Type B pancreatic cell (in vitro differentiated cells): ENCODE measurements at regions not wholly inside any gene's neighbourhood (a gene's known extent, or its start where the extent isn't known, plus 50 kb on each side); places are given as distances from the start of the nearest gene placed in this dataset.

Source experiments
- DNase-seq: peaks from one replicate; pipeline ENCODE4 v3.0.0; 2021; ENCODE audit warnings: mixed read lengths; ENCODE audit not compliant: unreplicated experiment; ENCODE audit errors: extremely low spot score
- H3K27ac Mint-ChIP-seq: 2 replicates; pipeline ENCODE4 v1.8.0; 2021; ENCODE audit warnings: mild to moderate bottlenecking, mixed read lengths
- H3K27me3 Mint-ChIP-seq: 2 replicates; pipeline ENCODE4 v1.8.0; 2021; ENCODE audit warnings: mixed read lengths
- H3K36me3 Mint-ChIP-seq: 2 replicates; pipeline ENCODE4 v1.8.0; 2021; ENCODE audit warnings: mixed read lengths
- H3K4me1 Mint-ChIP-seq: one replicate; pipeline ENCODE4 v1.8.0; 2021; ENCODE audit warnings: mixed read lengths; ENCODE audit not compliant: unreplicated experiment
- H3K4me3 Mint-ChIP-seq: 2 replicates; pipeline ENCODE4 v1.8.0; 2021; ENCODE audit warnings: mild to moderate bottlenecking, mixed read lengths
- H3K9me3 Mint-ChIP-seq: 2 replicates; pipeline ENCODE4 v1.8.0; 2021; ENCODE audit warnings: mixed read lengths
- CTCF ChIP-seq: fragments of 200-600 bp; sonication (generic); conservative IDR thresholded peaks from 2 replicates; pipeline ENCODE4 v1.5.0; 2021; ENCODE audit warnings: antibody characterized with exemption, mild to moderate bottlenecking

GRCh38 chr17:65453204-65453931, 108.1 kb downstream of the AXIN2 start:
- Mint-ChIP-seq H3K4me1 (peaks cover 7% of the 10 kb centered on the region), H3K27ac (no peak overlapping the region), H3K36me3 (no peaks in the 10 kb centered on the region), H3K27me3 (peaks cover under 1% of the 10 kb centered on the region), H3K9me3 (peaks cover 13% of the 10 kb centered on the region), H3K4me3 (no peak overlapping the region)
- TF ChIP-seq CTCF = no peak
- no peak for DNase-seq

GRCh38 chr17:65449495-65449894, 112.0 kb downstream of the AXIN2 start:
- Mint-ChIP-seq H3K36me3 (no peaks in the 10 kb centered on the region), H3K9me3 (peaks cover 13% of the 10 kb centered on the region), H3K27me3 (no peaks in the 10 kb centered on the region), H3K4me1 (no peaks in the 10 kb centered on the region), H3K27ac (no peak overlapping the region), H3K4me3 (no peak overlapping the region)
- no peak for DNase-seq
- TF ChIP-seq CTCF = no peak

- TF ChIP-seq CTCF = no peak
- Mint-ChIP-seq H3K27ac (no peak overlapping the region), H3K4me3 (no peak overlapping the region), H3K9me3 (peaks cover 13% of the 10 kb centered on the region), H3K36me3 (no peaks in the 10 kb centered on the region), H3K4me1 (peaks cover 8% of the 10 kb centered on the region), H3K27me3 (peaks cover 3% of the 10 kb centered on the region)
- DNase-seq = no peak
Measured at GRCh38 chr17:65447823-65448222, 113.6 kb downstream of the AXIN2 start.

- no peak for DNase-seq
- peaks cover 8% of the 10 kb centered on the region for H3K4me1 Mint-ChIP-seq
- H3K27ac Mint-ChIP-seq = no peak overlapping the region
- no peak for TF ChIP-seq CTCF
- H3K27me3 Mint-ChIP-seq = peaks cover 3% of the 10 kb centered on the region
- no peak overlapping the region for H3K4me3 Mint-ChIP-seq
- no peaks in the 10 kb centered on the region for H3K36me3 Mint-ChIP-seq
- H3K9me3 Mint-ChIP-seq = peaks cover 13% of the 10 kb centered on the region
Measured at GRCh38 chr17:65446838-65447526, 114.5 kb downstream of the AXIN2 start.

GRCh38 chr17:65446043-65446442, 115.4 kb downstream of the AXIN2 start:
- peaks cover 8% of the 10 kb centered on the region for H3K4me1 Mint-ChIP-seq
- H3K27me3 Mint-ChIP-seq = peaks cover 5% of the 10 kb centered on the region
- TF ChIP-seq CTCF = no peak
- H3K27ac Mint-ChIP-seq = no peak overlapping the region
- H3K9me3 Mint-ChIP-seq = peaks cover 6% of the 10 kb centered on the region
- H3K36me3 Mint-ChIP-seq = no peaks in the 10 kb centered on the region
- H3K4me3 Mint-ChIP-seq = no peak overlapping the region
- DNase-seq = no peak
